ENCODE measurements at regions not wholly inside any gene's neighbourhood (a gene's known extent, or its start where the extent isn't known, plus 50 kb on each side); places are given as distances from the start of the nearest gene placed in this dataset.
"Not testable (repeated sequence)": the region's sequence is repeated elsewhere in the genome, so short reads cannot be mapped to it uniquely, and the experiment has no call there.

- H3K27ac Mint-ChIP-seq: not testable (repeated sequence)
Measured at GRCh38 chrX:79026742-79027141, 81.6 kb downstream of the P2RY10 start.

GRCh38 chrX:79035421-79035820 lies 90.2 kb downstream of the P2RY10 start:
- DNase-seq (ENCODE audit: low spot score in 2 of 2, unreplicated experiment in 2 of 2): no peak
- H3K27ac Mint-ChIP-seq: no peak overlapping the region
- peaks cover 38% of the 10 kb centered on the region for H3K9me3 Mint-ChIP-seq
- TF ChIP-seq, protein P1, sequence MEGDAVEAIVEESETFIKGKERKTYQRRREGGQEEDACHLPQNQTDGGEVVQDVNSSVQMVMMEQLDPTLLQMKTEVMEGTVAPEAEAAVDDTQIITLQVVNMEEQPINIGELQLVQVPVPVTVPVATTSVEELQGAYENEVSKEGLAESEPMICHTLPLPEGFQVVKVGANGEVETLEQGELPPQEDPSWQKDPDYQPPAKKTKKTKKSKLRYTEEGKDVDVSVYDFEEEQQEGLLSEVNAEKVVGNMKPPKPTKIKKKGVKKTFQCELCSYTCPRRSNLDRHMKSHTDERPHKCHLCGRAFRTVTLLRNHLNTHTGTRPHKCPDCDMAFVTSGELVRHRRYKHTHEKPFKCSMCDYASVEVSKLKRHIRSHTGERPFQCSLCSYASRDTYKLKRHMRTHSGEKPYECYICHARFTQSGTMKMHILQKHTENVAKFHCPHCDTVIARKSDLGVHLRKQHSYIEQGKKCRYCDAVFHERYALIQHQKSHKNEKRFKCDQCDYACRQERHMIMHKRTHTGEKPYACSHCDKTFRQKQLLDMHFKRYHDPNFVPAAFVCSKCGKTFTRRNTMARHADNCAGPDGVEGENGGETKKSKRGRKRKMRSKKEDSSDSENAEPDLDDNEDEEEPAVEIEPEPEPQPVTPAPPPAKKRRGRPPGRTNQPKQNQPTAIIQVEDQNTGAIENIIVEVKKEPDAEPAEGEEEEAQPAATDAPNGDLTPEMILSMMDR (IDR thresholded peaks at IDR 0.05; ENCODE audit: unreplicated experiment): no peak
- no peak overlapping the region for H3K4me3 Mint-ChIP-seq
- no peaks in the 10 kb centered on the region for H3K27me3 Mint-ChIP-seq (ENCODE audit: low read depth)
- peaks cover 3% of the 10 kb centered on the region for H3K4me1 Mint-ChIP-seq
- H3K36me3 Mint-ChIP-seq: no peaks in the 10 kb centered on the region

More at GRCh38 chrX:79026742-79027141, 81.6 kb downstream of the P2RY10 start:
- H3K36me3 Mint-ChIP-seq; H3K4me1 Mint-ChIP-seq; H3K4me3 Mint-ChIP-seq; H3K27me3 Mint-ChIP-seq (ENCODE audit: low read depth); DNase-seq (ENCODE audit: low spot score in 2 of 2, unreplicated experiment in 2 of 2): not testable (repeated sequence)
- H3K9me3 Mint-ChIP-seq: peaks cover 58% of the 10 kb centered on the region

DNA sequence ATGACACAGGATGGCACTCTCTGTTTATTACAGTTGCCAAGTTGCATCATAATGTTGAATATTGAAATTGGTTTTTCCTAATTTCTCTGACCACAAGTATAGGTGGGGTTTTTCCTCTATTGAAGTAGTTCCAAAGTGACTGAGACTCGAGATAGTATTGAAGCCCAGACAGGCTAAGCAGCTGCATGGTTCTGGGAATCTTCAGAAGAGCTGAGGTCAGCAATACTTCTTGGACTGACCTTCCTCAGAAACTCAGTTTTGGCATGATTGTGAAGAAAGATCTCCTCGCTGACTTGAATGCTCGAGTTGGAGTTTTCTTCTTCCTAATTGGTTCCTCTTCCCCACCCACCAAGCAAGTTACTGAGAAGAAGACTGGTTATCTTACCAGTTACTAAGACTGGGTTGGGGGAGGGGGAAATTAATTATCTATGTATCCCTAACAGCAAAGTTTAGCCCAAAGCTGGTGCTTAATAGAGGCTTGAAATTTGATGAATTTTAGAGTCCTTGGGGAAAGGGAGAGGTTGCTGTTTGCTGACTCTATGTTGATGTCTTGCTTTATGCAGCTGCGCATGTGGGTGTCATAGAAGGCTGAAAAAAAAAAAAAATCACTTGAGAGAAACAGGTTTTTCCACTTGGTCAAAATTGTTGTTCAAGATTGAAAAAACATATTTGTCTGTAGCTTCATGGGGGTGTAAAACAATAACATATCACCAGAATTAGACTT lies 91.1 kb downstream of the P2RY10 start:
- Mint-ChIP-seq H3K4me3 (no peak overlapping the region), H3K36me3 (no peaks in the 10 kb centered on the region), H3K27ac (no peak overlapping the region), H3K9me3 (peaks cover 39% of the 10 kb centered on the region), H3K27me3 (ENCODE audit: low read depth) (no peaks in the 10 kb centered on the region), H3K4me1 (peaks cover 3% of the 10 kb centered on the region)
- DNase-seq (ENCODE audit: low spot score in 2 of 2, unreplicated experiment in 2 of 2): no peak
- TF ChIP-seq, protein P1 (IDR thresholded peaks at IDR 0.05; ENCODE audit: unreplicated experiment): no peak

GRCh38 chrX:79065696-79066095 lies 78.8 kb upstream of the GPR174 start:
- no peak overlapping the region for H3K4me3 Mint-ChIP-seq
- no peak overlapping the region for H3K27ac Mint-ChIP-seq
- H3K27me3 Mint-ChIP-seq (ENCODE audit: low read depth): no peaks in the 10 kb centered on the region
- H3K36me3 Mint-ChIP-seq: no peaks in the 10 kb centered on the region
- no peak for DNase-seq (ENCODE audit: low spot score in 2 of 2, unreplicated experiment in 2 of 2)
- H3K9me3 Mint-ChIP-seq: peaks cover 64% of the 10 kb centered on the region
- TF ChIP-seq, protein P1 (IDR thresholded peaks at IDR 0.05; ENCODE audit: unreplicated experiment): no peak
- H3K4me1 Mint-ChIP-seq: no peaks in the 10 kb centered on the region

DNA sequence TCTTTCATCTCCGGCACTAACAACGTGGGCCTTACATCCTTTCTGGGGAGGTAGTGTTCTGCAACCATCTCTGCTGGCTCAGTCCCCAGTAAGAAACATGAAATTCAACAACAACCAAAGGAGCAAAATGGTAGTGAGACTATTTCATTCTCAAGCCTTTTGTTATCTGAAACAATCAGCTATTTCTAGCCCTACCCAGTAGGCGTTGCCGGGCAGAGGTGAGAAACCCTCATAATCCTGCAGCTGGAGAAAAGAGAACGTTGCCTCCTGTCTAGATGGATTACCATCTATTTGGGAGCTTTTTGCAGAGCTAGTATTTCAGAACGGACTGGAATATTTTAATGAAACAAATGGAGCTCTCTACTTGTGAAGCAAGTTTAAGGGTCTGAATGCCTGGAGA lies 66.4 kb upstream of the GPR174 start:
- Mint-ChIP-seq H3K36me3 (no peaks in the 10 kb centered on the region), H3K4me1 (no peaks in the 10 kb centered on the region), H3K27ac (no peak overlapping the region), H3K27me3 (ENCODE audit: low read depth) (no peaks in the 10 kb centered on the region), H3K9me3 (peaks cover 30% of the 10 kb centered on the region), H3K4me3 (no peak overlapping the region)
- DNase-seq (ENCODE audit: low spot score in 2 of 2, unreplicated experiment in 2 of 2): no peak
- TF ChIP-seq, protein P1 (IDR thresholded peaks at IDR 0.05; ENCODE audit: unreplicated experiment): no peak

DNA sequence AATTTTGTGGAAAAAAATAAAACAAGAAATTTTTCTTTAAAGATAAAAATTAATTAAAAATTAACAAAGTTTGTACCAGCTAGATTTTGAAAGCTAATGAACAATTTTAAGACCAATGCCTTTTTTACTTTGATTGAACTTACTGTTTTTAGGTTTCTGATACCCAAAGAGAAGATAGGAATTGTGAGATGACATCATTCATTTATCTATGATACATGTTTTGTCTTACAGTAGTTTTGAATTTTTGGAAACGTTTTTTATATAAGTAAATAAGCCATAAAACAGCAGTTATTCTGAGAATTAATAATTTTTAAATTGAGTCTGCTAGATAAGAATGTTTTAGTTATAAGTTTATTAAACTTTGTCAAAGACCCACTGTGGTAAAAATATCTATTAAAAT lies 65.0 kb upstream of the GPR174 start:
- H3K27me3 Mint-ChIP-seq (ENCODE audit: low read depth): no peaks in the 10 kb centered on the region

More for the DNA sequence above, 65.0 kb upstream of the GPR174 start:
- TF ChIP-seq, protein P1 (IDR thresholded peaks at IDR 0.05; ENCODE audit: unreplicated experiment): no peak
- H3K4me1 Mint-ChIP-seq: no peaks in the 10 kb centered on the region
- no peaks in the 10 kb centered on the region for H3K36me3 Mint-ChIP-seq
- H3K9me3 Mint-ChIP-seq: peaks cover 22% of the 10 kb centered on the region
- H3K27ac Mint-ChIP-seq: no peak overlapping the region
- no peak for DNase-seq (ENCODE audit: low spot score in 2 of 2, unreplicated experiment in 2 of 2)
- H3K4me3 Mint-ChIP-seq: no peak overlapping the region

All from mesothelial cell of epicardium (in vitro differentiated cells).